Stromal cell of bone marrow (primary cell): ENCODE measurements at regions not wholly inside any gene's neighbourhood (a gene's known extent, or its start where the extent isn't known, plus 50 kb on each side); places are given as distances from the start of the nearest gene placed in this dataset.
"Not testable (repeated sequence)": the region's sequence is repeated elsewhere in the genome, so short reads cannot be mapped to it uniquely, and the experiment has no call there.

Experiments used
- DNase-seq: peaks from one replicate; pipeline ENCODE4 v3.0.0-alpha.2; 2012; ENCODE audit warnings: low read depth

GRCh38 chr13:28607187-28607955 lies 51.6 kb upstream of the POMP start:
- no peak for DNase-seq

GRCh38 chr13:28606466-28606865 lies 52.5 kb upstream of the POMP start:
- DNase-seq: no peak

- DNase-seq: not testable (repeated sequence)
Measured at GRCh38 chr13:28605147-28605546, 53.8 kb upstream of the POMP start.

DNA sequence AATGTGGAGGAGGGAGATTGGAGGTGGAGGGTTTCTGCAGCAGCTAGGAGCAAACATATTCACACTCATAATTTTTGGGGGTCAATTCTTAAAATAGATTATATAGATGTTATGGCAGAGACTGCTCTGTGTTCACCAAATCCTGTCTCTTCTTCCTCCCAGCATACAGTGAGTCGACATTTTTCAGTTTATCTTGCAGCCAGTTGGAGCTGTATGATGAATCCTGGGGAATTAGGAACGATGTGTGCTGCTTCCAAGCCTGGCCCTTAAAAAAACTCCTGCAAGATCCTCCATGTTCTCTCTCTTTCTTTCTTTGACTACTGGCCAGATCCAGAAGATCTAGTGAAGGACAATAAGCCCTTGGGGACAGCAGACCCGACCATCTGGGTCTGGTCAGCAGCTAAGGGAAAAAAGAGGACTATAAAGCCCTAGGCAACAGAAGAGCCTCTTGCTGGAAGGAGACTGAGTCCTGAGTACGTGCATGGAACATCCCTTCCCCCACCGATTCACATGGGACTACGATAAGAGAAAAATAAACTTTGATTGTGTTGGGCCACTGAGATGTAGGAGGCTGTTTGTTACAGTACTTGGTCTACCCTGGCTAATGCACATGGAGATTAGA lies 55.8 kb upstream of the POMP start:
- DNase-seq: no peak

DNA sequence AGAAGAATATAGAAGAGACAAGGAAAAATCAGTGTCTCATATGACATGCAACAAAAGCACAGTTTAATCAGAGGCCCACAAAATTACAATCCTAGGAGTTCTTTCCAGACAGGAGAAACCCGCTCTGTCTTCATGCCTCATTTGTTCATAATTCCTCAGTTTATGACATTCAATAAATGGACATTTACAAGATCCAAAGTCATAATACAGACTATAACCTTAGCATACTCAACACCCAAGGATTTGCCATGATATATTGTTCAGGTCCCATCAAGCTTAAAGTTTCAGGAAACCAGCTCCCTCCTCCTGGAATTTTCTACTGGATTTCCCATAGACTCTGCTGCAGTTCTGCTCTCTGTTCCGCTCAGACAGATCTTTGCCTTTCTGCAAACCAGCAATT lies 56.4 kb upstream of the POMP start:
- DNase-seq: no peak

DNA sequence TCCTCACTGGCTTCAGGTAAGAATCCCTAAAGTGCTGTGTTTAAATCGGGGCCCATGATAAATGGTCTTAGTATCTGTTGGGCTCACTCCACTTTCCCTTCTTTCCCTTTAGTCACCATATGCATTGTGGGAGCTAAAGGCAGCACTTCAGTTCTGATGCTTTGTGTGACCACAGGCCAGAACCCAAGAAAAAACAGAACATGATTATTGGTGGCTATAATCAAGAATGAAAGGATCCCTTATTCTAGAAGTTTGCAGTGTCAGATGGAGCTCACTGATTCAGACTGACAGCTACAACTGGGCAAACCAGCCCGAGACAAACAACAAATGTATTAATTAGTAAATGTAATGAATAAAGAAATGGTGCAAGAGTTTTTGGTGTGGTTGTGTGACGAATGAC lies 57.3 kb upstream of the POMP start:
- DNase-seq: no peak

GRCh38 chr13:28597641-28598040 lies 61.3 kb upstream of the POMP start:
- no peak for DNase-seq

- no peak for DNase-seq
Measured at GRCh38 chr13:28590461-28590860, 68.5 kb upstream of the POMP start.

GRCh38 chr13:28588296-28588695 lies 70.6 kb upstream of the POMP start:
- no peak for DNase-seq

DNA sequence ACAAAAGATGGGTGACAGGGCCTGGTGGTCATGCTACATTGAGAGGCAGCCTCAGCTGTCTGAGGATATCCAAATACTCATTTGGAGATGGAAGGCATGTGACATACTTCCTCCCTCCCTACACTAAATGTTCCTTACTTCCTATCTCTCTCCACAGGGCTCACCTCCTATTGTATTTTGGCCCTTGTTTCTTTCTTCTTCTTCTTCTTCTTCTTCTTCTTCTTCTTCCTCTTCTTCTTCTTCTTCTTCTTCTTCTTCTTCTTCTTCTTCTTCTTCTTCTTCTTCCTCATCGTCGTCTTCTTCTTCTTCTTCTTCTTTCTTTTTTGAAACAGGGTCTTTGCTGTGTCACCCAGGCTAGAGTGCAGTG lies 71.8 kb upstream of the POMP start:
- DNase-seq: no peak

DNA sequence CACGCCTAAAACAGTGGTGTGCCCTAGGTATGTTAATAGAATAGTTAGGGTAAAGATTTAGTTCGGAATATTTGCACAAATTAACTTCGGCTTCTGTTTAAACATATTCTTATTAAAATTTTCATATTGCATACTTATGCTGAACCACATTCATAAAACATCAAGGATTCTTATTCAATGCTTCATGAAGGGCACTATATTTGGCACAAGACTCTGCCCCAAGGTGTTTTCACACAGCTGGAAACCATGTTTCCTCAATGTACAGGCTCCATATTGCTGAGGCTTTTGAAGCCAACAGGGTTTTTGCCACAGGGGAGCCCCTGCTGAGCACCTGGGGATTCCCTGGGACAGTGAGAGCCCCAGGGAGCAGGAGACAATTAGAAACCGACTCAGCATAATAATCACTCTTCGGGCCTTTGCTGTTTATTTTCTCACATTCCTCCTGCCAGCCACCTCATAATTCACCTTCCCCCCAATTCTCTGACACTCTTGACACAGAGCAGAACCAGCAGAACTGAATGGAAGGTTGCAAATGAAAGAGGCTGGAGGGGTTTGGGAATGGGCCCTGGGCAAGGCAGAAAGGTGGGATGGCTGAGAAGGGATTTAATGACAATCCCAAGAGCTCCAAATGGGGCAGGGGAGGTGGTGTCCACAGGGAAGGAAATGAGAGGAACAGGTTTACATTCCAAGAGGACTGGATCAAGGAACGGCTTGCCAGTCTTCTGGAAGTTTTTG lies 72.3 kb upstream of the POMP start:
- no peak for DNase-seq

GRCh38 chr13:28585561-28585960 lies 73.4 kb upstream of the POMP start:
- DNase-seq: no peak

GRCh38 chr13:28584873-28585381 lies 74.0 kb upstream of the POMP start:
- DNase-seq: peak; percentile 11

GRCh38 chr13:28583651-28584091 lies 75.3 kb upstream of the POMP start:
- no peak for DNase-seq

DNA sequence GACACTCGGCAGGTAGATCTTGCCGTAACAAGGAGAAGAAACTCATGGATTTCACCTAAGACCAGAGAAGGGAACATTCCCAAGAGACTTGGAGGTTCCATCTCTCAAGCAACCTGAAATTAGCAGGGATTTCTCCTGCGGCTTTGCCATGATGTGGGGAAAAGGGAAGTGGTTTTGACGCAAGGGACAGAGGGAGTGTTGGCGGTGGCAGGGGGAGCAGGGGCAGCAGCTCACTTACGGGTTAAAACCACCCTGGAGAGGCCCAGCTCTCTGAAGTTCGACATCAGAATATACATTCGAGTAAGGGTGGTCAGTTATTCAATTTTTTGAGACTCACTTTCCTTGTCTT lies 76.1 kb upstream of the POMP start:
- no peak for DNase-seq

DNA sequence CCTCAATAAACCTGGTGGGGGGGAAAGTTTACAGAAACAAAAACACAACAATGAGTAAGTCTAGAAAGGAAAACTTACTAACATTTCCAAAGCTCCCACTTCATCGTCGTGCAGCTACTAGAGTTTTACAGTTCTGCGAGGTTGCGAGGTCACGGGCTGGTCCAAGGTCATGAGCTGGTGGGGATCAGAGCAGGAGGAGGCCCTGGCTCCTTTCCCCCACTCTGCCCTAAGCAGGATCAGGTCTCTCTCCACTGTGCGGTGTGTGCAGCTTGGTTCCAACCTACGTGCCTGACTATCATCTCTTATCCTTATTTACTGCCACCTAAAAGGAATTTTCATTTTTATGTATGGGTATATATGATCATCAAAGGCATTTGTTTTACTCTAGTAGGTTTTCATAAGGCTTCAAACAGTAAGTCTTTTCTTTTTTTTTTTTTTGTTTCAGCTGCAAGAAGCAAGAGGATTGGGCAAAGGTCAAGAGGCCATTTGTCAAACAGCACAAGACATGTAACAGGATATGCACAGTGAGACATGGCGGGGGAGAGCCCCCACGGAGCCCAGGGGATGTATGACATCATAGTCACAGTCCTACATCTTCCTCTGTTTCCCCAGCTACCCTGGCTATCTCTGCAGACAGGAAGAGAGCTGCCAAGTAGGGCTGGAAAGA lies 76.6 kb upstream of the POMP start:
- DNase-seq: no peak

GRCh38 chr13:28581451-28581850 lies 77.5 kb upstream of the POMP start:
- no peak for DNase-seq

- DNase-seq: no peak
Measured at GRCh38 chr13:28579736-28580135, 79.2 kb upstream of the POMP start.

DNA sequence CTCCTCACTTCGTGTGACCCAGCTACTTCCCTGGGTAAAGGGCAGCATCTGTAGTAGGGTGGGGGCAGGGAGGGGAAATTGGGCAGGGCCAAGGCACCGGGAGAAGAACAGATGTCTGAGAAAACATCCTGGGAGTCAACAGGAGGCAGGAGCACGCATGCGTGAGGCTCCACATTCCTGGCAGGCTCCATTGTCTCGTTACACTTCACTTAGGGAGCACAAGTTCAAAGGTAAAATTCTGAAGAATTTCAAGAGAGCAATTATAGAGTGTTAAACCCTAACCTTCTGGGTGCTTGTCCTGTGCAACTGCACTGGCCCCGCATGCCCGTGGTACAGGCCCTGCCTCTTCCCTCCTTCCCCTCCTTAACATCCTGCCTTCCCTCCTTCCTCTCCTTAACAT lies 79.6 kb upstream of the POMP start:
- no peak for DNase-seq

DNA sequence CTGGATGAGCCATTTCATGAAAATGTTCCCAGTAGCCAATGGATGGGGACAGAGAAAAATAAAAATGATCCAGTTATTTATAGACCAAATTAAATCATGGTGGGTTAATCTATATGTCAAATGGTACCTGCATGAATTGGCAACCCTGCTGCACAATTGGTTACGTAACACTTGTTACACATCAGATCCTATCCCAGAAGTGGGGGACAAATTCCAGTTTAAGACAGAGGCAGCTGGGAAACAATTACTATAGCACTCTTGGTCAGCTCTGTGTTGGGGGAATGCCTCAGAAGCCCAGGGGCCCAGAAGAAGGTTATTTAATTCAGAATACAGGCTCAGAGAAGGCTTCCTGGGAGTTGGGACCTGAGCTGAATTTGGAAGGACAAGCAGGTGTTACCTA lies 81.1 kb upstream of the FLT1 start:
- no peak for DNase-seq

GRCh38 chr13:28575200-28575599 lies 80.3 kb upstream of the FLT1 start:
- no peak for DNase-seq

DNA sequence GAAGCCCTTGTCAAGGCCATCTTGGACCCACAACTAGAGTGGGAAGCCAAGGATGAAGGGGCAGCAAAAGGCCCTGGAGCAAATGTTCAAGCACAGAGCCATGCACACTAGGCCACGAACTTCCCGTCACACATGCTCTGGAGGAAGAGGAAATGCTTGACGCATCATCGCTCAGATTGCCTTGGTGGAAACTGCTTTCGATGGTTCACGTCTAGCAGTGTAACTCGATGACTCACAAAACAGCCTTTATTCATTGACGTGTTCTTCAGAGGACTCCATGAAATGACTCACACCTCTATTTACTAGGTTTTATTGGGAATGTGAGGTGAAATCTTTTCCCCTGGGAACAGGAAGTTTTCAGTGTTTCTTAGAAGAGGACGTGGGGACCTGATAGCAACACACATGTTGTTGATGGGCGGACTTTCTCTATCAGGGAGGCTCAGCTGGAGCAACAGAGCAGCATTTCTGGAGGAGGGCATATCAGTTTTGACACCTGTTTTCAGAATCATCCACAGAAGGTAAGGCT lies 79.8 kb upstream of the FLT1 start:
- DNase-seq: peak; percentile 53
